ENCODE measurements at regions not wholly inside any gene's neighbourhood (a gene's known extent, or its start where the extent isn't known, plus 50 kb on each side); places are given as distances from the start of the nearest gene placed in this dataset.

- Histone ChIP-seq H3T11ph (ENCODE audit: low read length) (no peak overlapping the region), H3K9me3 (ENCODE audit: control insufficient read depth, low read depth, low read length) (no peaks in the 10 kb centered on the region), H3K27ac (ENCODE audit: insufficient read length, low read depth, low read length) (no peak overlapping the region), H3K23me2 (ENCODE audit: insufficient read length, low read depth, low read length, poor library complexity, severe bottlenecking) (no peaks in the 10 kb centered on the region), H4K5ac (ENCODE audit: insufficient read length, low read depth, low read length) (no peak overlapping the region), H3K4me2 (ENCODE audit: insufficient read depth, insufficient read length, low read length) (no peak overlapping the region), H3K14ac (ENCODE audit: insufficient read depth, low read length) (no peak overlapping the region), H3K23ac (ENCODE audit: insufficient read length, low read depth, low read length) (no peak overlapping the region), H4K91ac (ENCODE audit: insufficient read length, low read depth, low read length) (no peak overlapping the region), H2AK5ac (ENCODE audit: insufficient read length, low read length) (no peak overlapping the region), H2BK120ac (ENCODE audit: low read depth, low read length, poor library complexity, severe bottlenecking) (no peak overlapping the region), H3K18ac (ENCODE audit: insufficient read length, low read depth, low read length) (no peak overlapping the region), H3K4me1 (ENCODE audit: insufficient read depth, low read length) (no peaks in the 10 kb centered on the region), H4K8ac (replicated peaks; ENCODE audit: insufficient read length, low read depth, low read length) (no peak overlapping the region), H3K56ac (ENCODE audit: insufficient read length, low read depth, low read length) (no peak overlapping the region), H2AFZ (ENCODE audit: low read length) (no peak overlapping the region), H2BK15ac (ENCODE audit: low read depth, low read length) (no peak overlapping the region), H3K79me1 (ENCODE audit: insufficient read depth, low read depth, low read length, poor library complexity, severe bottlenecking) (no peaks in the 10 kb centered on the region), H4K20me1 (ENCODE audit: control insufficient read depth, insufficient read depth, insufficient read length) (no peaks in the 10 kb centered on the region), H2BK12ac (ENCODE audit: insufficient read length, low read depth, low read length) (no peak overlapping the region), H3K9ac (ENCODE audit: extremely low read depth, insufficient read length, low read length) (no peak overlapping the region), H3K27me3 (ENCODE audit: insufficient read depth, low read length) (peaks cover 7% of the 10 kb centered on the region; the same call in 1 of the 2 replicates), H3K79me2 (ENCODE audit: insufficient read depth, low read length) (no peaks in the 10 kb centered on the region), H3K4ac (ENCODE audit: low read depth, low read length) (no peak overlapping the region), H2BK20ac (ENCODE audit: low read depth, low read length, poor library complexity, severe bottlenecking) (no peak overlapping the region), H2BK5ac (ENCODE audit: insufficient read length, low read length) (no peak overlapping the region)
- H3K4me3 Mint-ChIP-seq: no peak overlapping the region
- no peak for DNase-seq
- H3K27ac Mint-ChIP-seq: no peak overlapping the region
- WGBS (ENCODE audit: extremely low coverage, insufficient read length, low lambda C conversion rate): no CpG with 5 or more reads among the region's 1 CpG
- no peak for TF ChIP-seq CTCF (conservative IDR thresholded peaks at IDR 0.05)
- peaks cover 11% of the 10 kb centered on the region for H3K27me3 Mint-ChIP-seq (ENCODE audit: low read depth)
- H3K36me3 Mint-ChIP-seq (ENCODE audit: insufficient read depth in 1 of 3, low read depth in 3 of 3): peaks cover 0 to 1% (median 0%) of the 10 kb centered on the region in 3 experiments; a peak in 1 of 7 replicates
- peaks cover 4 to 5% of the 10 kb centered on the region in 2 experiments; a peak in 3 of 5 replicates for H3K9me3 Mint-ChIP-seq
- peaks cover 15 to 20% of the 10 kb centered on the region in 2 experiments for H3K4me1 Mint-ChIP-seq
Observed at GRCh38 chr3:21220944-21221343, 530.1 kb downstream of the ZNF385D start.

All from H9 (cell line).